ENCODE measurements at regions not wholly inside any gene's neighbourhood (a gene's known extent, or its start where the extent isn't known, plus 50 kb on each side); places are given as distances from the start of the nearest gene placed in this dataset.
"Not testable (repeated sequence)": the region's sequence is repeated elsewhere in the genome, so short reads cannot be mapped to it uniquely, and the experiment has no call there.

DNA sequence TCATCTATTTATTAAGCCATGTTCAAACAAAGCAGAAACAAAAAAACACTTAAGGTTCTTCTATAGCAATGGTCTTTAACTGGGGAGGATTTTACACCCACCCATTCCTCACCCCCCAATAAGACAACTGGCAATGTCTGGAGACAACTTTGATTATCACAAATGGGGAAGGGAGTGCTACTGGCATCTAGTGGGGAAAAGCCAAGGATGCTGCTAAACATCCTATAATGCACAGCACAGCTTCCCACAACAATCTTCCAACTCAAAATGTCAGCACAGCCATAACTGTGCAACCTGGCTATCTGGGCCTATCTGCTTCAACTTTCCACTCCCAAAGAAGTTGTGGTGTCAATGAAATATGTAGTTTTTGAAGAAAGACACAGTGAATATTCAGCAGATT is 1044.4 kb downstream of the CDH8 start:
- no peak for DNase-seq (ENCODE audit: low read depth)
- H3K27me3 ChIP-seq (ENCODE audit: control insufficient read depth, insufficient read depth, low read length) = no peaks in the 10 kb centered on the region
- TF ChIP-seq, protein P1, sequence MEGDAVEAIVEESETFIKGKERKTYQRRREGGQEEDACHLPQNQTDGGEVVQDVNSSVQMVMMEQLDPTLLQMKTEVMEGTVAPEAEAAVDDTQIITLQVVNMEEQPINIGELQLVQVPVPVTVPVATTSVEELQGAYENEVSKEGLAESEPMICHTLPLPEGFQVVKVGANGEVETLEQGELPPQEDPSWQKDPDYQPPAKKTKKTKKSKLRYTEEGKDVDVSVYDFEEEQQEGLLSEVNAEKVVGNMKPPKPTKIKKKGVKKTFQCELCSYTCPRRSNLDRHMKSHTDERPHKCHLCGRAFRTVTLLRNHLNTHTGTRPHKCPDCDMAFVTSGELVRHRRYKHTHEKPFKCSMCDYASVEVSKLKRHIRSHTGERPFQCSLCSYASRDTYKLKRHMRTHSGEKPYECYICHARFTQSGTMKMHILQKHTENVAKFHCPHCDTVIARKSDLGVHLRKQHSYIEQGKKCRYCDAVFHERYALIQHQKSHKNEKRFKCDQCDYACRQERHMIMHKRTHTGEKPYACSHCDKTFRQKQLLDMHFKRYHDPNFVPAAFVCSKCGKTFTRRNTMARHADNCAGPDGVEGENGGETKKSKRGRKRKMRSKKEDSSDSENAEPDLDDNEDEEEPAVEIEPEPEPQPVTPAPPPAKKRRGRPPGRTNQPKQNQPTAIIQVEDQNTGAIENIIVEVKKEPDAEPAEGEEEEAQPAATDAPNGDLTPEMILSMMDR (IDR thresholded peaks at IDR 0.05; ENCODE audit: insufficient read depth, low read depth, low read length) = no peak
- no peak overlapping the region for H3K4me3 ChIP-seq (ENCODE audit: low read depth, low read length)
- ChIA-PET CTCF (no interaction called here), POLR2A (no interaction called here)
- no peaks in the 10 kb centered on the region for H3K36me3 ChIP-seq (ENCODE audit: control insufficient read depth, insufficient read depth, low read length)

DNA sequence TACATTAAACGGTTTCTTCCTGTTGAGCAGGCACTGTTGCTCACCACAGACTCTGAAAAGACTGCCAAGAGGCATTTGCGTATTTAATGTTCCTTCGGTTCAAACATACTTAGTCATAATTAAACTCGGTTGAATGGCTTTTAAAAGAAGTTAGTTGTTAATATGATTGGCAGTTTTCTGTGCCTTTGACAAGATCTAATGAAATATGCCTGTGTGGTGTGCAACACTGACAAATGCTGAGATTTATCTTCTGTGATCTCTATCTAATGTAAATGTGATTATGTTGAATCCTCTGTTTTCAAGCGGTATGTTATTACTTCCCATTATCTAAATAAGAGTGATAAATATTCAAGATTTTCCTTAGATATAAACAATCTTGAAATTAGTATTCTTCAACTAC is 1046.6 kb downstream of the CDH8 start:
- Histone ChIP-seq H3K36me3 (ENCODE audit: control insufficient read depth, insufficient read depth, low read length) (no peaks in the 10 kb centered on the region), H3K27me3 (ENCODE audit: control insufficient read depth, insufficient read depth, low read length) (no peaks in the 10 kb centered on the region), H3K4me3 (ENCODE audit: low read depth, low read length) (no peak overlapping the region)
- ChIA-PET CTCF (no interaction called here), POLR2A (no interaction called here)
- TF ChIP-seq, protein P1 (IDR thresholded peaks at IDR 0.05; ENCODE audit: insufficient read depth, low read depth, low read length) = no peak
- DNase-seq (ENCODE audit: low read depth) = no peak

DNA sequence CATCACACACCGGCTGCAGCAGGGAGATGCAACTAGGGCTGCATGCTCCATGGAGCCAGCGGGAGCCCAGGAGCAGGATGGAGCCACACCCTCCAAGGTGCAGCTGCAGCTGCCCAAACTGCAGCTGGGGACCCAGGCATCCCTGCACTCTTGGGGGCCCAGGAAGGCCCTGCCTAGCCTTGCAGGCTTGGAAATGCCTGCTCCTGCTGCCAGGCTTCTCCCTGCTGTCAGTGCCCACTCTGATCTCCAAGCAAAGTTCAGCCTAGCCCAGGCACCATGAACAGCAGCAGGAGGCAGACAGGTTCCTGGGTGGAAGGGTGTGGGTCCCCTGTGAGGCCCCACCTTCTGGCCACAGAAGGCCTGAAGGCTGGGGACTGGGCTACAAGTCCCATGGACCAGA is 1057.1 kb downstream of the CDH8 start:
- CTCF ChIA-PET = no interaction called here

DNA sequence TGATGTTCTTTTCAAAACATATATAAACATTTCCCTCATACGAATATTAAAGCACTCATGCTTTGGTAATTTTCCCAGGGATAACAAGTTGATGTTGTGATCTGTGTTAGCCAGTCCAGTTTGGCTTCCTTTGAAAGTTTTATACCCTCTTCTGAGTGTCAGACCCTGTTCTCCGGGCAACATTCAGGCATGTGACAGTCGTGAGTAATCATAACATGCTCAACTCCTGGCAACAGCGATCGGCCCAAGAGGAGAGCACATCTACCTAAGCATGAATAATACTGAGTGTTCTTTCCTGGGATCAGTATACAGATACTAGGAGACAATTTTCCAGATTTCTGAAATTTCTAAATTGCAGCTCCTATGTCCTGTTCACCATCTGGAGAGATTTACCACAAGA is 1086.4 kb downstream of the CDH8 start:
- H3K4me3 ChIP-seq (ENCODE audit: low read depth, low read length) = no peak overlapping the region
- H3K27me3 ChIP-seq (ENCODE audit: control insufficient read depth, insufficient read depth, low read length) = no peaks in the 10 kb centered on the region
- TF ChIP-seq, protein P1 (IDR thresholded peaks at IDR 0.05; ENCODE audit: insufficient read depth, low read depth, low read length) = no peak
- CTCF ChIA-PET = no interaction called here
- no peak for DNase-seq (ENCODE audit: low read depth)
- POLR2A ChIA-PET = no interaction called here
- H3K36me3 ChIP-seq (ENCODE audit: control insufficient read depth, insufficient read depth, low read length) = no peaks in the 10 kb centered on the region

More for the DNA sequence above, 1057.1 kb downstream of the CDH8 start:
- Histone ChIP-seq H3K4me3 (ENCODE audit: low read depth, low read length) (no peak overlapping the region), H3K27me3 (ENCODE audit: control insufficient read depth, insufficient read depth, low read length) (no peaks in the 10 kb centered on the region), H3K36me3 (ENCODE audit: control insufficient read depth, insufficient read depth, low read length) (no peaks in the 10 kb centered on the region)
- TF ChIP-seq, protein P1 (IDR thresholded peaks at IDR 0.05; ENCODE audit: insufficient read depth, low read depth, low read length) = no peak
- POLR2A ChIA-PET = no interaction called here
- no peak for DNase-seq (ENCODE audit: low read depth)

DNA sequence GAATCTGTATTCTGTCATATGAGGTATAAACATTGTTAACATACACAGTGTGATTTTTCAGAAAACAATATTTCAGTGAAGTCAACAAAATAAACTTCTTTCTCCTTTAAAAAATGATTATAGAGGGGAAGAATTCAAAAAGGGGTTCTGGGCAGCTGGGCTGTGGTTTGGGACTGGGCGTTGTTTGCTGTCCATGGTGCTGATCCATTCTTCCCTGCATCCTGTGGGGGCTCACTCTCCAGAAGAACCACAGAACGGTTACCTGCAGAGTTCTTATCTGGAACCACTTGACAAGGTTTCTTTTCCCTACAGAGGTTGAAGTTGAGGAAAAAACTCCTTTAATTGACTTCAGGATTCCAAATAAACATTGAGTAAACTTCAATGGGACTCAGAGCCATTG is 1091.0 kb downstream of the CDH8 start:
- DNase-seq (ENCODE audit: low read depth) = no peak
- ChIA-PET POLR2A (no interaction called here), CTCF (no interaction called here)
- Histone ChIP-seq H3K27me3 (ENCODE audit: control insufficient read depth, insufficient read depth, low read length) (no peaks in the 10 kb centered on the region), H3K36me3 (ENCODE audit: control insufficient read depth, insufficient read depth, low read length) (no peaks in the 10 kb centered on the region), H3K4me3 (ENCODE audit: low read depth, low read length) (no peak overlapping the region)
- TF ChIP-seq, protein P1 (IDR thresholded peaks at IDR 0.05; ENCODE audit: insufficient read depth, low read depth, low read length) = no peak

DNA sequence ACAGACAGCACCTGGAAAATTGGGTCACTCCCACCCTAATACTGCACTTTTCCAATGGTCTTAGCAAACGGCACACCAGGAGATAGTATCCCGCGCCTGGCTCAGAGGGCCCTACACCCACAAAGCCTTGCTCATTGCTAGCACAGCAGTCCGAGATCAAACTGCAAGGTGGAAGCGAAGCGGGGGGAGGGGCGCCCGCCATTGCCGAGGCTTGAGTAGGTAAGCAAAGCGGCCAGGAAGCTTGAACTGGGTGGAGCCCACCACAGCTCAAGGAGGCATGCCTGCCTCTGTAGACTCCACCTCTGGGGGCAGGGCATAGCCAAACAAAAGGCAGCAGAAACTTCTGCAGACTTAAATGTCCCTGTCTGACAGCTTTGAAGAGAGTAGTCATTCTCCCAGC is 1100.0 kb downstream of the CDH8 start:
- H3K4me3 ChIP-seq (ENCODE audit: low read depth, low read length); H3K27me3 ChIP-seq (ENCODE audit: control insufficient read depth, insufficient read depth, low read length); H3K36me3 ChIP-seq (ENCODE audit: control insufficient read depth, insufficient read depth, low read length); DNase-seq (ENCODE audit: low read depth); CTCF ChIA-PET; POLR2A ChIA-PET: not testable (repeated sequence)

All from BJ (cell line).